Osteoblast (primary cell): ENCODE measurements at regions not wholly inside any gene's neighbourhood (a gene's known extent, or its start where the extent isn't known, plus 50 kb on each side); places are given as distances from the start of the nearest gene placed in this dataset.

Experiments
- DNase-seq: peaks from one replicate; pipeline ENCODE4 v3.0.0; 2011; ENCODE audit warnings: low spot score, mixed read lengths; ENCODE audit not compliant: insufficient read length; ENCODE audit errors: missing footprints
- H2AFZ ChIP-seq: 2 replicates; pipeline ENCODE4 v1.6.0; 2011; ENCODE audit warnings: mild to moderate bottlenecking, low read length
- H3K27ac ChIP-seq: 2 replicates; pipeline ENCODE4 v1.5.1; 2011; ENCODE audit warnings: mild to moderate bottlenecking, low read depth, low read length, moderate library complexity
- H3K27me3 ChIP-seq: 2 replicates; pipeline ENCODE4 v1.6.0; 2012; ENCODE audit warnings: mild to moderate bottlenecking, control low read depth, inconsistent platforms, low read length, moderate library complexity; ENCODE audit not compliant: insufficient read depth
- H3K36me3 ChIP-seq: 2 replicates; pipeline ENCODE4 v1.5.1; 2011; ENCODE audit warnings: mild to moderate bottlenecking, low read length, control low read depth, moderate library complexity; ENCODE audit not compliant: insufficient read depth
- H3K4me1 ChIP-seq: 2 replicates; pipeline ENCODE4 v1.5.1; 2011; ENCODE audit warnings: mild to moderate bottlenecking, low read length, control low read depth, moderate library complexity; ENCODE audit not compliant: insufficient read depth
- H3K4me2 ChIP-seq: 2 replicates; pipeline ENCODE4 v1.6.0; 2011; ENCODE audit warnings: mild to moderate bottlenecking, low read length; ENCODE audit not compliant: insufficient read depth
- H3K4me3 ChIP-seq: fragments of 200-600 bp; sonication (generic); 3 replicates; pipeline ENCODE4 v1.5.1; 2012; ENCODE audit warnings: mild to moderate bottlenecking, low read length, inconsistent platforms; ENCODE audit not compliant: insufficient read depth
- H3K79me2 ChIP-seq: 2 replicates; pipeline ENCODE4 v1.6.0; 2012; ENCODE audit warnings: mild to moderate bottlenecking, low read length, control low read depth, inconsistent platforms; ENCODE audit not compliant: insufficient read depth
- H3K9me3 ChIP-seq: 2 replicates; pipeline ENCODE4 v1.5.1; 2011; ENCODE audit warnings: low read depth, low read length, control low read depth
- H4K20me1 ChIP-seq: 2 replicates; pipeline ENCODE4 v1.6.0; 2012; ENCODE audit warnings: mild to moderate bottlenecking, low read length, control low read depth; ENCODE audit not compliant: insufficient read depth
- CTCF ChIP-seq: IDR thresholded peaks from 2 replicates; pipeline ENCODE4 v1.5.1; 2011; ENCODE audit warnings: mild to moderate bottlenecking, low read depth, low read length, moderate library complexity; ENCODE audit errors: extremely low read depth

- Histone ChIP-seq H3K4me3 (no peak overlapping the region), H2AFZ (no peak overlapping the region), H3K79me2 (no peaks in the 10 kb centered on the region), H3K36me3 (no peaks in the 10 kb centered on the region), H3K27me3 (no peaks in the 10 kb centered on the region), H3K9me3 (no peaks in the 10 kb centered on the region), H4K20me1 (no peaks in the 10 kb centered on the region), H3K4me2 (no peak overlapping the region), H3K4me1 (no peaks in the 10 kb centered on the region), H3K27ac (no peak overlapping the region)
- TF ChIP-seq CTCF: no peak
- no peak for DNase-seq
These were observed 340.4 kb downstream of the NKX6-1 start for GRCh38 chr4:84158670-84159069.

DNA sequence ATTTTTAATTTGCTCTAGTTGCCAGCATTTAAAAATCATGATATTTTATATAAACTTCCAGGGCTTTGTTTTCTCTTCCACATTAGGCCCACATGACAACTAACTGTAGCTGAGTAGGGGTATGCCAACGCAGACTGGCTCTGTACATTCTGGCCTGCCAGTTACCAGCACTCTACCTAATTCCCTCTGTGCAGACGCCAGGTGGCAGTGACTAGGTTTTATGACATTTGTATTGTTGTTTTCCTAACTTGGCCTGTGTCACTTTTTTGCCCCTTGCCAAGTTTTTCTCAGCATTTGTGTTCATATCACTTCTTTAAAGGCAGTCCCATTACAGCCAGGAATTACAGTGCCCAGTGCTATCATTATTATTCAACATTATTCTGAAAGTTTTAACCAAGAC lies 347.5 kb downstream of the NKX6-1 start:
- Histone ChIP-seq H3K79me2 (no peaks in the 10 kb centered on the region), H3K9me3 (no peaks in the 10 kb centered on the region), H3K36me3 (no peaks in the 10 kb centered on the region), H3K4me3 (no peak overlapping the region), H3K4me2 (no peak overlapping the region), H3K27ac (no peak overlapping the region), H3K4me1 (no peaks in the 10 kb centered on the region), H3K27me3 (no peaks in the 10 kb centered on the region), H2AFZ (no peak overlapping the region), H4K20me1 (no peaks in the 10 kb centered on the region)
- TF ChIP-seq CTCF: no peak
- no peak for DNase-seq

DNA sequence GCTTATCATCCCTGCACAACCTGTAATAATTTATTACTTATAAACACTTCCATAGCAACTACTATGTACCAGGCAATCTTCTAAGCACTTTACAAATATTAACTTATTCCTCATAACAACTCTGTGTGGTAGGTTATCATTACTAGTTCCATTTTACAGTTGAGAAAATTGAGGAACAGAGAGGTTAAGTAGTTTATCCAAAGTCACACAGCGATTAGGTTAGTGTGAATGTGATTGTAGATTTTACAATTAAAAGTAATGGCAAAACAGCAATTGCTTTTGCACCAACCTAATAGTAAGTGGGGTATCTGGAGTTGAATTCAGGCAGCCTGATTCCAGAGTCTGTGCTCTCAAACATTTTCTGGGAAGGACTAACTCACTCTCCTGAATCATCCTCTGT lies 348.9 kb downstream of the NKX6-1 start:
- Histone ChIP-seq H3K4me2 (no peak overlapping the region), H2AFZ (no peak overlapping the region), H3K36me3 (no peaks in the 10 kb centered on the region), H3K79me2 (no peaks in the 10 kb centered on the region), H3K27ac (no peak overlapping the region), H3K4me1 (no peaks in the 10 kb centered on the region), H3K4me3 (no peak overlapping the region), H3K27me3 (no peaks in the 10 kb centered on the region), H4K20me1 (no peaks in the 10 kb centered on the region), H3K9me3 (no peaks in the 10 kb centered on the region)
- DNase-seq: no peak
- TF ChIP-seq CTCF: no peak

GRCh38 chr4:84147831-84148230 lies 351.3 kb downstream of the NKX6-1 start:
- no peak for DNase-seq
- Histone ChIP-seq H2AFZ (no peak overlapping the region), H3K27ac (no peak overlapping the region)

More at GRCh38 chr4:84147831-84148230, 351.3 kb downstream of the NKX6-1 start:
- TF ChIP-seq CTCF: no peak
- H4K20me1 ChIP-seq: no peaks in the 10 kb centered on the region
- H3K27me3 ChIP-seq: no peaks in the 10 kb centered on the region
- H3K4me2 ChIP-seq: no peak overlapping the region
- H3K4me3 ChIP-seq: no peak overlapping the region
- H3K36me3 ChIP-seq: no peaks in the 10 kb centered on the region
- no peaks in the 10 kb centered on the region for H3K79me2 ChIP-seq
- H3K9me3 ChIP-seq: no peaks in the 10 kb centered on the region
- H3K4me1 ChIP-seq: no peaks in the 10 kb centered on the region
